ENCODE measurements at regions not wholly inside any gene's neighbourhood (a gene's known extent, or its start where the extent isn't known, plus 50 kb on each side); places are given as distances from the start of the nearest gene placed in this dataset.

DNA sequence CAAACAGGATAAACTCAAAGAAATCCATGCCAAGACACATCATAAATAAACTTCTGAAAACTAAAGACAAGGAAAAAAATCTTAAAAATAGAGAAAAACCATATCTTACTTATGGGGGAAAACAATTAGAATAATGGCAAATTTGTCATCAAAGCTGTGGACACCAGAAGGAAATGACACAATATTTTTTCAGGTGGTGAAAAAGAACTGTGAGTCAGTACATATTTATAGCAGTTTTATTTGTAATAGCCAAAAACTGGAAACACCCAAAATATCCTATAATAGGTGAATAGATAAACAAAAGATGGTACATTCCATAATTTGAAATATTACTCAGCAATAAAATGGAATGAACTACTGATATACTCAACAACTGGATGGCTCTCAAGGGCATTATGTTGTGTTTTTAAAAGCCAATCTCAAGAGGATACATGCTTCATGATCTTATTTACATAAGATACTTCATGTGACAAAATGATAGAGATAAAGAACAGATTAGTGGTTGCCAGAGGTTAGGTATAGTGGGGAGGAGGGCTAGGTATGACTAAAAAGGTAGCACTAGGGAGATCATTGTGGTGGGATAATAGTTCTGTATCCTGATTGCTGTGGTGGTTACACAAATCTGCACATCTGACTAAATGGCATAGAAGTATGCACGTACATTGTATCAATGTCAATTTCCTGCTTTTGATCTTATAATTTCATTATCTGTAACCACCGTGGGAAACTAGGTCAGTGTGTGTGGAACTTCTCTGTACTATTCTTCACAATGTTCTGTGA is 191.9 kb downstream of the PPP1R2C start:
- TF ChIP-seq, protein P1, sequence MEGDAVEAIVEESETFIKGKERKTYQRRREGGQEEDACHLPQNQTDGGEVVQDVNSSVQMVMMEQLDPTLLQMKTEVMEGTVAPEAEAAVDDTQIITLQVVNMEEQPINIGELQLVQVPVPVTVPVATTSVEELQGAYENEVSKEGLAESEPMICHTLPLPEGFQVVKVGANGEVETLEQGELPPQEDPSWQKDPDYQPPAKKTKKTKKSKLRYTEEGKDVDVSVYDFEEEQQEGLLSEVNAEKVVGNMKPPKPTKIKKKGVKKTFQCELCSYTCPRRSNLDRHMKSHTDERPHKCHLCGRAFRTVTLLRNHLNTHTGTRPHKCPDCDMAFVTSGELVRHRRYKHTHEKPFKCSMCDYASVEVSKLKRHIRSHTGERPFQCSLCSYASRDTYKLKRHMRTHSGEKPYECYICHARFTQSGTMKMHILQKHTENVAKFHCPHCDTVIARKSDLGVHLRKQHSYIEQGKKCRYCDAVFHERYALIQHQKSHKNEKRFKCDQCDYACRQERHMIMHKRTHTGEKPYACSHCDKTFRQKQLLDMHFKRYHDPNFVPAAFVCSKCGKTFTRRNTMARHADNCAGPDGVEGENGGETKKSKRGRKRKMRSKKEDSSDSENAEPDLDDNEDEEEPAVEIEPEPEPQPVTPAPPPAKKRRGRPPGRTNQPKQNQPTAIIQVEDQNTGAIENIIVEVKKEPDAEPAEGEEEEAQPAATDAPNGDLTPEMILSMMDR (conservative IDR thresholded peaks at IDR 0.05 in 1 of 2, IDR thresholded peaks at IDR 0.05 in 1 of 2; ENCODE audit: extremely low read depth in 1 of 2, insufficient read depth in 1 of 2, low read depth in 1 of 2, low read length in 2 of 2) = no peak
- no peak for TF ChIP-seq EZH2 (IDR thresholded peaks at IDR 0.05; ENCODE audit: borderline replicate concordance, low read length)

Data from mammary epithelial cell (primary cell).